Dendritic cell treated with granulocyte-macrophage colony-stimulating factor and Interleukin-4, amounts not matched to agents 40 ng/mL and 50 ng/mL, for 4 days (primary cell): ENCODE measurements at regions not wholly inside any gene's neighbourhood (a gene's known extent, or its start where the extent isn't known, plus 50 kb on each side); places are given as distances from the start of the nearest gene placed in this dataset.

Experiments used
- H3K27ac Mint-ChIP-seq: one replicate; pipeline ENCODE4 v1.8.0; 2022; ENCODE audit warnings: mild to moderate bottlenecking, mixed read lengths
- H3K27me3 Mint-ChIP-seq: one replicate; pipeline ENCODE4 v1.8.0; 2022; ENCODE audit warnings: mild to moderate bottlenecking, mixed read lengths
- H3K36me3 Mint-ChIP-seq: one replicate; pipeline ENCODE4 v1.8.0; 2022; ENCODE audit warnings: low read depth, mixed read lengths
- H3K4me1 Mint-ChIP-seq: one replicate; pipeline ENCODE4 v1.8.0; 2022; ENCODE audit warnings: low read depth, mixed read lengths
- H3K4me3 Mint-ChIP-seq: one replicate; pipeline ENCODE4 v1.8.0; 2022; ENCODE audit warnings: mild to moderate bottlenecking, moderate library complexity, mixed read lengths
- H3K9me3 Mint-ChIP-seq: one replicate; pipeline ENCODE4 v1.8.0; 2022; ENCODE audit warnings: mixed read lengths
- intact Hi-C: fragments of 100-400 bp; cut with micrococcal nuclease; formaldehyde crosslinking; loops from one replicate; pipeline ENCODE4 v1.15.0; 2022

GRCh38 chr12:34295366-34296142 is 273.3 kb downstream of the ALG10 start:
- no peak overlapping the region for H3K4me3 Mint-ChIP-seq
- no peaks in the 10 kb centered on the region for H3K4me1 Mint-ChIP-seq
- H3K27ac Mint-ChIP-seq = no peak overlapping the region
- peaks cover 100% of the 10 kb centered on the region for H3K9me3 Mint-ChIP-seq
- H3K27me3 Mint-ChIP-seq = no peaks in the 10 kb centered on the region
- no peaks in the 10 kb centered on the region for H3K36me3 Mint-ChIP-seq
- intact Hi-C loops = no loop called here

- intact Hi-C loops = no loop called here
- Mint-ChIP-seq H3K4me3 (no peak overlapping the region), H3K36me3 (no peaks in the 10 kb centered on the region), H3K9me3 (peaks cover 100% of the 10 kb centered on the region), H3K4me1 (no peaks in the 10 kb centered on the region), H3K27me3 (no peaks in the 10 kb centered on the region), H3K27ac (no peak overlapping the region)
These were observed 274.1 kb downstream of the ALG10 start for GRCh38 chr12:34296143-34297041.

GRCh38 chr12:34297126-34297789 is 275.0 kb downstream of the ALG10 start:
- intact Hi-C loops = no loop called here
- peaks cover 100% of the 10 kb centered on the region for H3K9me3 Mint-ChIP-seq
- no peak overlapping the region for H3K27ac Mint-ChIP-seq

GRCh38 chr12:34297790-34298164 is 275.5 kb downstream of the ALG10 start:
- intact Hi-C loops = no loop called here
- no peaks in the 10 kb centered on the region for H3K4me1 Mint-ChIP-seq
- no peaks in the 10 kb centered on the region for H3K27me3 Mint-ChIP-seq
- H3K4me3 Mint-ChIP-seq = no peak overlapping the region
- no peaks in the 10 kb centered on the region for H3K36me3 Mint-ChIP-seq
- no peak overlapping the region for H3K27ac Mint-ChIP-seq
- H3K9me3 Mint-ChIP-seq = peaks cover 100% of the 10 kb centered on the region

More at GRCh38 chr12:34297126-34297789, 275.0 kb downstream of the ALG10 start:
- no peaks in the 10 kb centered on the region for H3K27me3 Mint-ChIP-seq
- H3K4me1 Mint-ChIP-seq = no peaks in the 10 kb centered on the region
- H3K4me3 Mint-ChIP-seq = no peak overlapping the region
- H3K36me3 Mint-ChIP-seq = no peaks in the 10 kb centered on the region

- H3K9me3 Mint-ChIP-seq = peaks cover 100% of the 10 kb centered on the region
- no peak overlapping the region for H3K27ac Mint-ChIP-seq
- H3K4me1 Mint-ChIP-seq = no peaks in the 10 kb centered on the region
- intact Hi-C loops = no loop called here
- no peaks in the 10 kb centered on the region for H3K27me3 Mint-ChIP-seq
- H3K4me3 Mint-ChIP-seq = no peak overlapping the region
- no peaks in the 10 kb centered on the region for H3K36me3 Mint-ChIP-seq
These were observed 276.1 kb downstream of the ALG10 start for GRCh38 chr12:34298176-34298970.

DNA sequence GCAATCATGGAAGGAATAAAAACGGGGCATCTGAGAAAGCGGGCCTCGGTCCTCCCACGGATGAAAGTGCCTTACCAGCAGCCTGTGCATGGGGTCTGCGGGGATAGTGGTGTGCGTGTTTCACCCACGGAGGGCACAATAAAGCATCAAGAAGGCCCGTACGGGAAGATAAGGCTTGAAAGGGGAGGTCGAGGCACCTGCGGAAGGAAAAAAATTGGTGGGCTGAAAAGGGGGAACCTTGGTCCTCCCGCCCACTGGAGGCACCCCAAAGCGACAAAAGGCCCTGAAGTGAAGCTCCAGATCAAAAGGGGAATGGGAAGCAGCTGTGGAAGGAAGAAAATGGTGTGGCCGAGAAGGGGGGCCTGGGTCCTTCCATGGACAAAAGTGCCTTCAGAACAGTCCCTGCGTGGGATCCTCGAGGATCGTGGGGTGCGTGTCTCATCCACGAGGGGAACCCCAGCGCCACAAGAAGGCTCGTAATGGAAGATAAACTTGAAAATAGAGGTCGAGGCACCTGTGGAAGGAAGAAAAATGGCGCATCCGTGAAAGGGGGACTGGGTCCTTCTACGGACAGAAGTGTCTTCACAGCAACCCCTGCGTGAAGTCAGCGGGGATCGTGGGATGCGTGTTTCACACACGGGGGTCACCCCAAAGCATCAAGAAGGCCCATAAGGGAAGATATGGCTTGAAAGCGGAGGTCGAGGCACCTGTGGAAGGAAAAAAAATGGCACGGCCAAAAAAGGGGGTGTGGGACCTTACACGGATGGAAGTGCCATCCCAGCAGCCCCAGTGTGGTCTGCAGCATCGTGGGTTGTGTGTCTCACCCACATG is 276.9 kb downstream of the ALG10 start:
- Mint-ChIP-seq H3K27me3 (no peaks in the 10 kb centered on the region), H3K36me3 (no peaks in the 10 kb centered on the region), H3K4me1 (no peaks in the 10 kb centered on the region), H3K27ac (no peak overlapping the region), H3K4me3 (no peak overlapping the region), H3K9me3 (peaks cover 100% of the 10 kb centered on the region)
- intact Hi-C loops = no loop called here

GRCh38 chr12:34299802-34300193 is 277.5 kb downstream of the ALG10 start:
- Mint-ChIP-seq H3K9me3 (peaks cover 100% of the 10 kb centered on the region), H3K4me1 (no peaks in the 10 kb centered on the region), H3K4me3 (no peak overlapping the region), H3K36me3 (no peaks in the 10 kb centered on the region), H3K27ac (no peak overlapping the region), H3K27me3 (no peaks in the 10 kb centered on the region)
- intact Hi-C loops = no loop called here

DNA sequence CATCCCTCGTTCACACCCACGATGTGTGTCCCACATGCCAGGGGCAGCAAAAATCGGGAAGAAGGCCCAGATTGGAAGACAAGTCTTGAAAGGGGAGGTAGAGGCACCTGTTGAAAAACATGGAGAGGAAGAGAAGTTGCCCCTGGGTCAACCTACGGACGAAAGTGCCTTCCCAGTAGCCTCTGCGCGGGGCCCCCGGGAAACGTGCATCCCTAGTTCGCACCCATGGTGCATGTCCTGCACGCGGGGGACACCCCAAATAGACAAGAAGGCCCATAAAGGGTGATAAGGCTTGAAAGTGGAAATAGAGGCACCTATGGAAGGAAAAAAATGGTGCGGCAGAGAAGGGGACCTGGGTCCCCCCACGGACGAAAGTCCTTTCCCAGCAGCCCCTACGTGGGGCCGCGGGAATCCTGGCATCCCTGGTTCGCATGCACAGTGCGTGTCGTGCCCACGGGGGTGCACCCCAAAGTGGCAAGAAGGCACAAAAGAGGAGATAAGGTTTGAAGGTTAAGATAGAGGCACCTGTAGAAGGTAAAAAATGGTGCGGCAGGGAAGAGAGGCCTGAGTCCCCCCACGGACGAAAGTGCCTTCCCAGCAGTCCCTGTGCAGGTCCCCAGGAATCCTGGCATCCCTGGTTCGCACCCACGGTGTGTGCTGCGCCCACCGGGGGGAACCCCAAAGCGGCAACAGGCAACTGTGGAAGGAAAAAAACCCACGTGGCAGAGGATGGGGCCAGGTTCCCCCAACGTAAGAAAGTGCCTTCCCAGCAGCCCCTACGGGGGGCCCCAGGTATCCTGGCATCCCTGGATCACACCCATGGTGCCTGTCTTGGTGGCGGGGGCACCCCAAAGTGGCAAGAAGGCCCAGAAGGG is 278.3 kb downstream of the ALG10 start:
- Mint-ChIP-seq H3K27ac (no peak overlapping the region), H3K9me3 (peaks cover 100% of the 10 kb centered on the region)

GRCh38 chr12:34301251-34302130 is 279.2 kb downstream of the ALG10 start:
- no peaks in the 10 kb centered on the region for H3K4me1 Mint-ChIP-seq
- intact Hi-C loops = no loop called here
- H3K36me3 Mint-ChIP-seq = no peaks in the 10 kb centered on the region
- peaks cover 100% of the 10 kb centered on the region for H3K9me3 Mint-ChIP-seq
- no peak overlapping the region for H3K4me3 Mint-ChIP-seq
- H3K27ac Mint-ChIP-seq = no peak overlapping the region
- no peaks in the 10 kb centered on the region for H3K27me3 Mint-ChIP-seq

More for the DNA sequence above, 278.3 kb downstream of the ALG10 start:
- H3K27me3 Mint-ChIP-seq = no peaks in the 10 kb centered on the region
- no peak overlapping the region for H3K4me3 Mint-ChIP-seq
- H3K36me3 Mint-ChIP-seq = no peaks in the 10 kb centered on the region
- no peaks in the 10 kb centered on the region for H3K4me1 Mint-ChIP-seq
- intact Hi-C loops = no loop called here

- Mint-ChIP-seq H3K4me3 (no peak overlapping the region), H3K4me1 (no peaks in the 10 kb centered on the region), H3K9me3 (peaks cover 100% of the 10 kb centered on the region), H3K36me3 (no peaks in the 10 kb centered on the region), H3K27me3 (no peaks in the 10 kb centered on the region), H3K27ac (no peak overlapping the region)
- intact Hi-C loops = no loop called here
These were observed 280.0 kb downstream of the ALG10 start for GRCh38 chr12:34302131-34302885.
